ENCODE measurements at regions not wholly inside any gene's neighbourhood (a gene's known extent, or its start where the extent isn't known, plus 50 kb on each side); places are given as distances from the start of the nearest gene placed in this dataset.
"Not testable (repeated sequence)": the region's sequence is repeated elsewhere in the genome, so short reads cannot be mapped to it uniquely, and the experiment has no call there.

- H3K4me3 ChIP-seq = no peak overlapping the region
- peaks cover 0 to 4% (median 3%) of the 10 kb centered on the region in 3 donors for H3K9me3 ChIP-seq
- no peak overlapping the region for H3K27ac ChIP-seq
- no peaks in the 10 kb centered on the region for H3K27me3 ChIP-seq
- intact Hi-C loops (cut with DNase I; ENCODE audit: low total_unique reads) = no loop called here
- no peak for DNase-seq
- TF ChIP-seq CTCF (IDR thresholded peaks at IDR 0.05) = no peak
- no peaks in the 10 kb centered on the region for H3K4me1 ChIP-seq
- H3K36me3 ChIP-seq = no peaks in the 10 kb centered on the region
Measured at GRCh38 chr10:65273115-65273514, 1652.7 kb upstream of the LRRTM3 start.

- TF ChIP-seq CTCF (IDR thresholded peaks at IDR 0.05) = no peak
- H3K9me3 ChIP-seq = peaks cover 3 to 15% (median 7%) of the 10 kb centered on the region in 3 donors
- H3K27ac ChIP-seq = no peak overlapping the region
- no peaks in the 10 kb centered on the region for H3K4me1 ChIP-seq
- intact Hi-C loops (cut with DNase I; ENCODE audit: low total_unique reads) = no loop called here
- H3K27me3 ChIP-seq = no peaks in the 10 kb centered on the region
- H3K4me3 ChIP-seq = no peak overlapping the region
- DNase-seq = no peak
- no peaks in the 10 kb centered on the region for H3K36me3 ChIP-seq
Measured at GRCh38 chr10:65275296-65275695, 1650.5 kb upstream of the LRRTM3 start.

- Histone ChIP-seq H3K36me3 (no peaks in the 10 kb centered on the region), H3K27ac (no peak overlapping the region), H3K27me3 (no peaks in the 10 kb centered on the region), H3K9me3 (no peaks in the 10 kb centered on the region), H3K4me1 (no peaks in the 10 kb centered on the region), H3K4me3 (no peak overlapping the region)
- TF ChIP-seq CTCF (IDR thresholded peaks at IDR 0.05) = no peak
- intact Hi-C loops (cut with DNase I; ENCODE audit: low total_unique reads) = no loop called here
- DNase-seq = no peak
Measured at GRCh38 chr10:65284495-65285041, 1641.3 kb upstream of the LRRTM3 start.

- H3K4me3 ChIP-seq; H3K36me3 ChIP-seq; H3K9me3 ChIP-seq; intact Hi-C loops (cut with DNase I; ENCODE audit: low total_unique reads); H3K27ac ChIP-seq; DNase-seq; H3K27me3 ChIP-seq; H3K4me1 ChIP-seq: not testable (repeated sequence)
Measured at GRCh38 chr10:65285726-65286125, 1640.1 kb upstream of the LRRTM3 start.

- H3K27me3 ChIP-seq = no peaks in the 10 kb centered on the region
- no peaks in the 10 kb centered on the region for H3K9me3 ChIP-seq
- no peak overlapping the region for H3K27ac ChIP-seq
- no peak for DNase-seq
- H3K4me1 ChIP-seq = no peaks in the 10 kb centered on the region
- no peaks in the 10 kb centered on the region for H3K36me3 ChIP-seq
- TF ChIP-seq CTCF (IDR thresholded peaks at IDR 0.05) = no peak
- no peak overlapping the region for H3K4me3 ChIP-seq
- intact Hi-C loops (cut with DNase I; ENCODE audit: low total_unique reads) = no loop called here
Measured at GRCh38 chr10:65291286-65291685, 1634.5 kb upstream of the LRRTM3 start.

GRCh38 chr10:65292551-65292950, 1633.3 kb upstream of the LRRTM3 start:
- intact Hi-C loops (cut with DNase I; ENCODE audit: low total_unique reads) = no loop called here
- Histone ChIP-seq H3K4me1 (no peaks in the 10 kb centered on the region), H3K27me3 (no peaks in the 10 kb centered on the region), H3K4me3 (no peak overlapping the region), H3K27ac (no peak overlapping the region), H3K9me3 (no peaks in the 10 kb centered on the region), H3K36me3 (no peaks in the 10 kb centered on the region)
- no peak for TF ChIP-seq CTCF (IDR thresholded peaks at IDR 0.05)
- DNase-seq = no peak
